ENCODE measurements at regions not wholly inside any gene's neighbourhood (a gene's known extent, or its start where the extent isn't known, plus 50 kb on each side); places are given as distances from the start of the nearest gene placed in this dataset.

- WGBS, result 88% methylated on average over 2 of the region's 2 CpGs
- no peaks in the 10 kb centered on the region for H3K4me1 ChIP-seq (ENCODE audit: insufficient read depth, low read length)
- no peak overlapping the region for H3K9ac ChIP-seq (ENCODE audit: low read depth, low read length)
- H3K27ac ChIP-seq (ENCODE audit: low read depth, low read length), result no peak overlapping the region
- H3K36me3 ChIP-seq (ENCODE audit: insufficient read depth, low read length), result no peaks in the 10 kb centered on the region
- H3K27me3 ChIP-seq (ENCODE audit: insufficient read depth, low read length), result no peaks in the 10 kb centered on the region
- peaks cover 12% of the 10 kb centered on the region; the same call in 1 of the 2 replicates for H3K9me3 ChIP-seq (ENCODE audit: insufficient read depth, low read depth, low read length)
- no peak overlapping the region for H3K4me3 ChIP-seq (ENCODE audit: low read length)
Measured at GRCh38 chr1:213570487-213570886, 417.3 kb upstream of the PROX1 start.

GRCh38 chr1:213571419-213571818, 416.4 kb upstream of the PROX1 start:
- Histone ChIP-seq H3K27me3 (ENCODE audit: insufficient read depth, low read length) (no peaks in the 10 kb centered on the region), H3K4me3 (ENCODE audit: low read length) (no peak overlapping the region), H3K4me1 (ENCODE audit: insufficient read depth, low read length) (no peaks in the 10 kb centered on the region), H3K27ac (ENCODE audit: low read depth, low read length) (no peak overlapping the region), H3K9ac (ENCODE audit: low read depth, low read length) (no peak overlapping the region), H3K9me3 (ENCODE audit: insufficient read depth, low read depth, low read length) (peaks cover 7% of the 10 kb centered on the region; the same call in 1 of the 2 replicates), H3K36me3 (ENCODE audit: insufficient read depth, low read length) (no peaks in the 10 kb centered on the region)
- WGBS, result 93% methylated on average over 3 of the region's 3 CpGs

- H3K9ac ChIP-seq (ENCODE audit: low read depth, low read length), result no peak overlapping the region
- H3K27ac ChIP-seq (ENCODE audit: low read depth, low read length), result no peak overlapping the region
- H3K4me1 ChIP-seq (ENCODE audit: insufficient read depth, low read length), result no peaks in the 10 kb centered on the region
- no peaks in the 10 kb centered on the region for H3K36me3 ChIP-seq (ENCODE audit: insufficient read depth, low read length)
- 94% methylated on average over 8 of the region's 8 CpGs for WGBS
- no peak overlapping the region for H3K4me3 ChIP-seq (ENCODE audit: low read length)
- no peaks in the 10 kb centered on the region for H3K27me3 ChIP-seq (ENCODE audit: insufficient read depth, low read length)
- H3K9me3 ChIP-seq (ENCODE audit: insufficient read depth, low read depth, low read length), result peaks cover 5% of the 10 kb centered on the region; the same call in 1 of the 2 replicates
Measured at GRCh38 chr1:213571843-213572242, 415.9 kb upstream of the PROX1 start.

GRCh38 chr1:213572912-213573647, 414.7 kb upstream of the PROX1 start:
- no peaks in the 10 kb centered on the region for H3K27me3 ChIP-seq (ENCODE audit: insufficient read depth, low read length)
- H3K36me3 ChIP-seq (ENCODE audit: insufficient read depth, low read length), result no peaks in the 10 kb centered on the region
- no peaks in the 10 kb centered on the region for H3K9me3 ChIP-seq (ENCODE audit: insufficient read depth, low read depth, low read length)
- H3K4me3 ChIP-seq (ENCODE audit: low read length), result no peak overlapping the region
- no peak overlapping the region for H3K27ac ChIP-seq (ENCODE audit: low read depth, low read length)
- 88% methylated on average over 3 of the region's 3 CpGs for WGBS
- no peaks in the 10 kb centered on the region for H3K4me1 ChIP-seq (ENCODE audit: insufficient read depth, low read length)
- no peak overlapping the region for H3K9ac ChIP-seq (ENCODE audit: low read depth, low read length)

GRCh38 chr1:213573648-213574009, 414.1 kb upstream of the PROX1 start:
- Histone ChIP-seq H3K27me3 (ENCODE audit: insufficient read depth, low read length) (no peaks in the 10 kb centered on the region), H3K4me3 (ENCODE audit: low read length) (no peak overlapping the region), H3K27ac (ENCODE audit: low read depth, low read length) (no peak overlapping the region), H3K9me3 (ENCODE audit: insufficient read depth, low read depth, low read length) (no peaks in the 10 kb centered on the region), H3K4me1 (ENCODE audit: insufficient read depth, low read length) (no peaks in the 10 kb centered on the region), H3K36me3 (ENCODE audit: insufficient read depth, low read length) (no peaks in the 10 kb centered on the region), H3K9ac (ENCODE audit: low read depth, low read length) (no peak overlapping the region)
- 87% methylated on average over 2 of the region's 2 CpGs for WGBS

GRCh38 chr1:213582976-213583567, 404.7 kb upstream of the PROX1 start:
- no peak overlapping the region for H3K27ac ChIP-seq (ENCODE audit: low read depth, low read length)
- no peaks in the 10 kb centered on the region for H3K4me1 ChIP-seq (ENCODE audit: insufficient read depth, low read length)
- no peak overlapping the region for H3K4me3 ChIP-seq (ENCODE audit: low read length)
- 94% methylated on average over 6 of the region's 6 CpGs for WGBS
- no peak overlapping the region for H3K9ac ChIP-seq (ENCODE audit: low read depth, low read length)
- no peaks in the 10 kb centered on the region for H3K27me3 ChIP-seq (ENCODE audit: insufficient read depth, low read length)
- no peaks in the 10 kb centered on the region for H3K36me3 ChIP-seq (ENCODE audit: insufficient read depth, low read length)
- no peaks in the 10 kb centered on the region for H3K9me3 ChIP-seq (ENCODE audit: insufficient read depth, low read depth, low read length)

GRCh38 chr1:213584272-213584671, 403.5 kb upstream of the PROX1 start:
- Histone ChIP-seq H3K27ac (ENCODE audit: low read depth, low read length) (no peak overlapping the region), H3K36me3 (ENCODE audit: insufficient read depth, low read length) (no peaks in the 10 kb centered on the region), H3K9me3 (ENCODE audit: insufficient read depth, low read depth, low read length) (no peaks in the 10 kb centered on the region), H3K9ac (ENCODE audit: low read depth, low read length) (no peak overlapping the region), H3K4me1 (ENCODE audit: insufficient read depth, low read length) (no peaks in the 10 kb centered on the region), H3K27me3 (ENCODE audit: insufficient read depth, low read length) (no peaks in the 10 kb centered on the region), H3K4me3 (ENCODE audit: low read length) (no peak overlapping the region)
- WGBS, result 83% methylated on average over 1 of the region's 2 CpGs

GRCh38 chr1:213585402-213585801, 402.4 kb upstream of the PROX1 start:
- no peaks in the 10 kb centered on the region for H3K36me3 ChIP-seq (ENCODE audit: insufficient read depth, low read length)
- 92% methylated on average over 2 of the region's 2 CpGs for WGBS
- no peaks in the 10 kb centered on the region for H3K9me3 ChIP-seq (ENCODE audit: insufficient read depth, low read depth, low read length)
- no peak overlapping the region for H3K4me3 ChIP-seq (ENCODE audit: low read length)
- no peak overlapping the region for H3K27ac ChIP-seq (ENCODE audit: low read depth, low read length)
- H3K27me3 ChIP-seq (ENCODE audit: insufficient read depth, low read length), result no peaks in the 10 kb centered on the region
- no peaks in the 10 kb centered on the region for H3K4me1 ChIP-seq (ENCODE audit: insufficient read depth, low read length)
- no peak overlapping the region for H3K9ac ChIP-seq (ENCODE audit: low read depth, low read length)

GRCh38 chr1:213585959-213586586, 401.7 kb upstream of the PROX1 start:
- WGBS, result 86% methylated on average over 6 of the region's 6 CpGs
- no peaks in the 10 kb centered on the region for H3K9me3 ChIP-seq (ENCODE audit: insufficient read depth, low read depth, low read length)
- H3K36me3 ChIP-seq (ENCODE audit: insufficient read depth, low read length), result no peaks in the 10 kb centered on the region
- no peak overlapping the region for H3K4me3 ChIP-seq (ENCODE audit: low read length)
- H3K27ac ChIP-seq (ENCODE audit: low read depth, low read length), result no peak overlapping the region
- no peaks in the 10 kb centered on the region for H3K27me3 ChIP-seq (ENCODE audit: insufficient read depth, low read length)
- H3K4me1 ChIP-seq (ENCODE audit: insufficient read depth, low read length), result no peaks in the 10 kb centered on the region
- H3K9ac ChIP-seq (ENCODE audit: low read depth, low read length), result no peak overlapping the region

- no peak overlapping the region for H3K9ac ChIP-seq (ENCODE audit: low read depth, low read length)
- no peaks in the 10 kb centered on the region for H3K36me3 ChIP-seq (ENCODE audit: insufficient read depth, low read length)
- no peaks in the 10 kb centered on the region for H3K27me3 ChIP-seq (ENCODE audit: insufficient read depth, low read length)
- WGBS, result 93% methylated on average over 1 of the region's 1 CpG
- no peaks in the 10 kb centered on the region for H3K4me1 ChIP-seq (ENCODE audit: insufficient read depth, low read length)
- no peak overlapping the region for H3K4me3 ChIP-seq (ENCODE audit: low read length)
- H3K27ac ChIP-seq (ENCODE audit: low read depth, low read length), result no peak overlapping the region
- H3K9me3 ChIP-seq (ENCODE audit: insufficient read depth, low read depth, low read length), result no peaks in the 10 kb centered on the region
Measured at GRCh38 chr1:213586587-213586972, 401.2 kb upstream of the PROX1 start.

GRCh38 chr1:213596729-213597128, 391.0 kb upstream of the PROX1 start:
- Histone ChIP-seq H3K4me3 (ENCODE audit: low read length) (no peak overlapping the region), H3K36me3 (ENCODE audit: insufficient read depth, low read length) (no peaks in the 10 kb centered on the region), H3K9ac (ENCODE audit: low read depth, low read length) (no peak overlapping the region), H3K4me1 (ENCODE audit: insufficient read depth, low read length) (no peaks in the 10 kb centered on the region), H3K27ac (ENCODE audit: low read depth, low read length) (no peak overlapping the region), H3K27me3 (ENCODE audit: insufficient read depth, low read length) (no peaks in the 10 kb centered on the region), H3K9me3 (ENCODE audit: insufficient read depth, low read depth, low read length) (no peaks in the 10 kb centered on the region)
- 98% methylated on average over 7 of the region's 7 CpGs for WGBS

All from HUES64 (cell line).